GM12891 (cell line): ENCODE measurements at regions not wholly inside any gene's neighbourhood (a gene's known extent, or its start where the extent isn't known, plus 50 kb on each side); places are given as distances from the start of the nearest gene placed in this dataset.

Experiments
- PAX5 ChIP-seq: IDR thresholded peaks from 2 replicates; pipeline ENCODE4 v1.6.1; 2011; ENCODE audit warnings: low read length, moderate library complexity, mild to moderate bottlenecking; ENCODE audit not compliant: insufficient read depth, severe bottlenecking
- POLR2A ChIP-seq: IDR thresholded peaks from 2 replicates; pipeline ENCODE4 v1.6.1; 2011; ENCODE audit warnings: low read depth, low read length, control low read depth
- POLR2AphosphoS5 ChIP-seq: IDR thresholded peaks from 2 replicates; pipeline ENCODE4 v1.6.1; 2011; ENCODE audit warnings: low read depth, low read length, control low read depth
- SPI1 ChIP-seq: IDR thresholded peaks from 2 replicates; pipeline ENCODE4 v1.6.1; 2011; ENCODE audit warnings: low read depth, low read length, control low read depth
- TAF1 ChIP-seq: IDR thresholded peaks from 2 replicates; pipeline ENCODE4 v1.6.1; 2011; ENCODE audit warnings: low read depth, low read length, control low read depth

DNA sequence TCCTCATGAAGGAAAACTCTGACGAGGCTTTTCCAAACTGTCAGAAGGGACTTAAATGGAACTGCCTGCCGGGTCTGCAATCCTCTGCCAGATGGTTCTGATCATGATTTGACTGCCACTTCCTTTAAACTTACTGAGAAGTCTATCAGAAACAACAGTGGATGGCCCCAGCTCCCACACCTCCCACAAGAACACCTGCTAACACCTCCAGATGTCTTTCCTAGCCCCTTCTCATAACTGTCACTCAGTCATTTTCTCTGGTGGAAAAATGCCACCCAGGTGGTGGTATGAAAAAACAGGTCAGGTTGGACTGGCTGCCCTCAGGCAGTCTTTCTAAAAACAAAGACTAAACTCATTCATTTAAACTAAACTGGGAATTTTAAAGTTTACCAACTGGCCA lies 66.7 kb upstream of the ABCD3 start:
- TF ChIP-seq POLR2A (no peak), PAX5 (no peak), TAF1 (no peak), POLR2AphosphoS5 (no peak), SPI1 (no peak)
